IPS-18c (cell line): ENCODE measurements at regions not wholly inside any gene's neighbourhood (a gene's known extent, or its start where the extent isn't known, plus 50 kb on each side); places are given as distances from the start of the nearest gene placed in this dataset.
"Not testable (repeated sequence)": the region's sequence is repeated elsewhere in the genome, so short reads cannot be mapped to it uniquely, and the experiment has no call there.

Experiments used
- H3K4me3 ChIP-seq: 2 replicates; pipeline ENCODE4 v1.7.0; 2013; ENCODE audit warnings: low read depth, mild to moderate bottlenecking, low read length, moderate library complexity; ENCODE audit not compliant: insufficient read depth
- H3K9me3 ChIP-seq: one replicate; pipeline ENCODE4 v1.6.1; 2013; ENCODE audit warnings: mild to moderate bottlenecking, low read length, moderate library complexity; ENCODE audit not compliant: control insufficient read depth, insufficient read depth

GRCh38 chr3:177694316-177694715 is 497.0 kb upstream of the TBL1XR1 start:
- H3K4me3 ChIP-seq = no peak overlapping the region

DNA sequence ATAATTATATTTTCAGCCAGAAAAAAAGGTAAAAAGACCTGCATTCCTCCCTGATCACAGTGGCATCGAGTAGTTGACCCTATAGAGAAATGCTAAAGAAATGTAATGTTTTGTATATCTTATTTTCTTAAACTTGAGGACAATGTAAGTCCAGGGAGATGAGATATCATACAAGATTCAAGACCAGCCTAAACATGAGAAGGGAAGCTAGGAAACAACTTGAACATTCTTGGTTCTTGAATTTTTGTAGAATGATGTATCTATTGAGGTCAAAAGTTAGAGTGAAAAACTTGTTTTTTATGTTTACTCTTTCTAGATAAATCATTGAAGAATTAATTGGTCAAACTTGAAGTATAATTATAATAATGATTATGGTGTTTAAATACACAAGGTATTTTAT is 497.7 kb upstream of the TBL1XR1 start:
- H3K4me3 ChIP-seq = no peak overlapping the region
- no peaks in the 10 kb centered on the region for H3K9me3 ChIP-seq

More at GRCh38 chr3:177694316-177694715, 497.0 kb upstream of the TBL1XR1 start:
- no peaks in the 10 kb centered on the region for H3K9me3 ChIP-seq

DNA sequence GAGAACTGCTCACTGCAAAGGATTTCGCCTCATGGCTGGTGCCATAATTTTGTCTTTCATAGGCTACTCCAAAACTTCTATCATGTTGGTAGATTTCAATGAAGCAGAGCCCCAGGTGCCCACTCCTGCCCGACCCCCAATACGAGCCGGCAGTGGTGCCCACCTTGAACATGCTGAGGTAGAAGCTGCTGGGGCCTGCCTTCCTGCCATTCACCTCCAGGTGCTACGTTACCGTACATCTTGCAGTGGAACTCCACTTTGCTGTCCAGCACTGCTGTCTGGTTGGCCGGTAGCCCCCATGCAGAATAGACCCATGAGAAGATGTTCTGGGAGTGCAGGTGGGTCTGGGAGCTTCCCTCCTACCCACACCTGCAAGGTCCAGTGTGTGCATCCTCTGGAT is 502.8 kb upstream of the TBL1XR1 start:
- no peaks in the 10 kb centered on the region for H3K9me3 ChIP-seq
- no peak overlapping the region for H3K4me3 ChIP-seq

- no peaks in the 10 kb centered on the region for H3K9me3 ChIP-seq
- H3K4me3 ChIP-seq = no peak overlapping the region
Measured at GRCh38 chr3:177703788-177704187, 506.5 kb upstream of the TBL1XR1 start.

- Histone ChIP-seq H3K4me3 (no peak overlapping the region), H3K9me3 (no peaks in the 10 kb centered on the region)
Measured at GRCh38 chr3:177705976-177706823, 508.9 kb upstream of the TBL1XR1 start.

DNA sequence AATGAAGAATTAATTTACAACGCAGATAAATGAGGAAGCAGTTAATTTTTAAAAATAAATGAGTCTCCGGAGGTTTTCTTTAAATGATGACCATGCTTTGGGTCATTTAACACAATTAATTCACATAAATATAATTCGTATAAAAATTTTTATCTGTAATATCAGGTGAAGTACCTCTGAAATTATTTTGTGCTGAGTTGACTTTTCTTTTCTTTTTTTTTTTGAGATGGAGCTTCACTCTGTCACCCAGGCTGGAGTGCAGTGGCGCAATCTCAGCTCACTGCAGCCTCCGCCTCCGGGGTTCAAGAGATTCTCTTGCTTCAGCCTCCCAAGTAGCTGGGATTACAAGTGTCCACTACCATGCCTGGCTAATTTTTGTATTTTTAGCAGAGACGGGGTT is 512.2 kb upstream of the TBL1XR1 start:
- H3K9me3 ChIP-seq, H3K4me3 ChIP-seq: not testable (repeated sequence)

DNA sequence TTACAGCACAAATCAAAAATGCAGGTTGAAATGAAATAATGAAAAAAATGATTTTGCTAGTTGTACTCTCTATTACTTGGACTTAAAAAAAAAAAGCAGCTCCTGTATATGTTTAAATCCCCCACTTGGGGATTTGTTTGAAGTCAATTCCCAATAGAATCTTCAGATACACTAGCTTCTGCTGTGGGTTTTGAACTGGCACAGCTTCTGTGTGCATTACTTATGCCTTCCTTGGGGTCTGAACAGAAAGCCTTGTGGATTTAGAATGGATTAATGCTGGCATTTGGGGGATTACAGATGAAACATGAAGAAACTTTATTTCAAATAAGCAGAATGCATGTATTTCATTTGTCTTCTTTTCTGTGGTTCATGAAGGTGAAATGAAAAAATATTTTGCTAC is 513.2 kb upstream of the TBL1XR1 start:
- H3K4me3 ChIP-seq = no peak overlapping the region
- H3K9me3 ChIP-seq = no peaks in the 10 kb centered on the region

DNA sequence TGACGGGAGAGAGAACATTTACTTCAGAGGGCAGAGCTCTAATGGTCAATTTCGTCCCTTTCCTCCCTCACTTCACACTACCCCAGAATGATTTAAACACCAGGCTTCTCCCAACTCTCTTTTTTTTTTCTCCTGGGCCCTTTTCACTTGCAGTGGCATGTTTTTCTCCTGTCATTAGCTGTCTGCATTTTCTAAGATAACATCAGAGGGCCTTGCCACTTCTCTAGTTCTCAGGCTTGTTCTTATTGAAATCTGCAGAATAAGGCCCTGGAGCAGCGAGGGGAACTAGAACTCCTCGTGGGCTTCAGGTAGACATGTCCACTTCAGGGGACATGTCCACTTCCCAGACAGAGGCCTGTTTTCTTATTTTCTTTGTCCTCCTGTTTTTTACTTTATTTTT is 514.4 kb upstream of the TBL1XR1 start:
- Histone ChIP-seq H3K4me3 (no peak overlapping the region), H3K9me3 (no peaks in the 10 kb centered on the region)

- Histone ChIP-seq H3K4me3 (no peak overlapping the region), H3K9me3 (no peaks in the 10 kb centered on the region)
Measured at GRCh38 chr3:177713928-177714900, 516.9 kb upstream of the TBL1XR1 start.

DNA sequence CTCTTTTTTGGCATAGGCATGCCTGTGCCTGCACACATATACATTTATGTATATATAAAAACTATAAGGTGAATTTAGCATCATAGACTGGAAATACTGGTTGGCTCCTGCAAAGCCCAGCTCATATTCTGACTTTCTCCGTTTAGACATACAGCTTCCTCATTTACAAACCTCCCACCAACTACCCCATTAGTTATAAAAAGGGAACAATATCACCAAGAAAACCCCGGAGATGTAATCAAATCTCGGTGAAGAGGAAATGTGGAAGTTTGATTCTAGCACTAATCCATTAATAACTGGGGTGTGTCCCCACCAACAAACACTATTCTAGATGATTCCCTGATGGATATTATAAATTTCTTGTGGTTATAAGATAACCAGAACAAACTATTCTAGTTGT is 517.7 kb upstream of the TBL1XR1 start:
- no peaks in the 10 kb centered on the region for H3K9me3 ChIP-seq
- H3K4me3 ChIP-seq = no peak overlapping the region

DNA sequence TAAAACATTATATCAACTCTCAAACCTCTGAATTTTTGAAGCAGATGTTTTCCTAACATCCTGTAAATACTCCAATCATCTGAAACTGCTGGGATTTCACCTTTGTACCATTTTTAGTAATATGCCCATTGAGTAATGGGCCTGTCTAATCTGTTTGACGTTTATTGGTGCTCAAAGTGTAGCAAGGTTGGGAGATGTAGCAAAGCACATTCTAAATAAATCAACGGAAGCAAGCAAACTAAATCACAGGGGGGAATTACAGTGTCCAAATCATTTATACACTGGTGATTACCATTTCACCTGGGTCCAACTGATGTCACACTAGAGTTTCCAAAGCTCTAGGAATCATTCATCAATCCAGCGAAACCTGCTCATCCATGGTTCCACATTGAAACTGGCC is 518.7 kb upstream of the TBL1XR1 start:
- H3K4me3 ChIP-seq = no peak overlapping the region
- H3K9me3 ChIP-seq = no peaks in the 10 kb centered on the region

GRCh38 chr3:177720927-177721326 is 523.6 kb upstream of the TBL1XR1 start:
- not testable (repeated sequence) for H3K9me3 ChIP-seq

GRCh38 chr3:177721864-177722785 is 524.8 kb upstream of the TBL1XR1 start:
- no peaks in the 10 kb centered on the region for H3K9me3 ChIP-seq
- no peak overlapping the region for H3K4me3 ChIP-seq

More at GRCh38 chr3:177720927-177721326, 523.6 kb upstream of the TBL1XR1 start:
- H3K4me3 ChIP-seq = not testable (repeated sequence)

DNA sequence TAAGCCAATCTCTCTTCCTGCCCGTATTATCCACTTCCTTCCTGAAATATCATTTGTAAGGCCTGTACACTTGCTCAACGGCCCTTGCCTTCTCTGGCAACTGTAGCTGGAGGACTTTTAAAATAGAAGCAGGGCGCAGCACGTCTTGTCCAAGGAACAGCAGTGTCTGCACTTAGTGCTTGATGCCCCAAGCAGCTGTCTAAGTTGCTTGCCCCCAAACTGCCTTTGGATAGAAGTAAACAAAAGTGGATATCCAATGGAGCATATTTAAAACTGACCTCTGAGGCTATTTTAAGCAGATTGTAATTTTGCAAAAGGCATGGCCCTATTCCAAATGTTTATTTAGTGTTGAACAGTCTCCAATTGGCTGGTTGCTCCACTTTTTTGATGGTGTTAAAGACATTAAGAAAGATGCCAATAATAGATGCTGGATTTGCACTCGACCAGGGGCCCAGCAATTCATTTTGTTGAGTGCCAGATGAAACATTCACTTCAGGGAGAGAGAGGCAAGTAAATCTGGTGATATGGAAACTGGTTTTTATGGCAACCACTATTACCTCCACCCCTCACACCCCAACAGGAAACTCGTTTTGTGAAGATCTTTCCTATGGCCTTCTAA is 526.8 kb upstream of the TBL1XR1 start:
- no peak overlapping the region for H3K4me3 ChIP-seq
- H3K9me3 ChIP-seq = no peaks in the 10 kb centered on the region

GRCh38 chr3:177725165-177725564 is 527.9 kb upstream of the TBL1XR1 start:
- no peaks in the 10 kb centered on the region for H3K9me3 ChIP-seq
- no peak overlapping the region for H3K4me3 ChIP-seq

- Histone ChIP-seq H3K4me3 (no peak overlapping the region), H3K9me3 (no peaks in the 10 kb centered on the region)
Measured at GRCh38 chr3:177726807-177727206, 529.5 kb upstream of the TBL1XR1 start.
